ENCODE measurements at regions not wholly inside any gene's neighbourhood (a gene's known extent, or its start where the extent isn't known, plus 50 kb on each side); places are given as distances from the start of the nearest gene placed in this dataset.

DNA sequence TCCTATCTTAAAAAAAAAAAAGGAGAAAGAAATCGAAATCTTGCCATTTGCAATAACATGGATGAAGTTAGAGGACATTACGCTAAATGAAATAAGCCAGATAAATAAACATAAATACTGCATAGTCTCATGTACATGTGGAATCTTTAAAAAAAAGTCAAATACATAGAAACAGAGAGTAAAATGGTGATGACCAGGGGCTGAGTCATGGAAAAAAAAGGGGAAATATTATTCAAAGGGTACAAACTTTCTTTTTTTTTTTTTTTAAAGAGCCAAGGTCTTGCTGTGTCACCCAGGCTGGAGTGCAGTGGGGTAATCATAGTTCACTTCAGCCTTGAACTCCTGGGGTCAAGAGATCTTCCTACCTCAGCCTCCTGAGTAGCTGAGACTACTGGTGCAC is 310.1 kb downstream of the ZNF608 start:
- H3K27ac ChIP-seq (ENCODE audit: low read depth in 1 of 2, low read length in 2 of 2), result no peak overlapping the region
- no peaks in the 10 kb centered on the region for H3K27me3 ChIP-seq (ENCODE audit: control insufficient read depth in 4 of 4, insufficient read depth in 4 of 4, low read length in 3 of 4)
- H3K36me3 ChIP-seq (ENCODE audit: control insufficient read depth in 4 of 4, insufficient read depth in 3 of 4, low read depth in 1 of 4, low read length in 3 of 4), result no peaks in the 10 kb centered on the region
- no peak for TF ChIP-seq HNF4A (conservative IDR thresholded peaks at IDR 0.05)
- TF ChIP-seq, protein P1, sequence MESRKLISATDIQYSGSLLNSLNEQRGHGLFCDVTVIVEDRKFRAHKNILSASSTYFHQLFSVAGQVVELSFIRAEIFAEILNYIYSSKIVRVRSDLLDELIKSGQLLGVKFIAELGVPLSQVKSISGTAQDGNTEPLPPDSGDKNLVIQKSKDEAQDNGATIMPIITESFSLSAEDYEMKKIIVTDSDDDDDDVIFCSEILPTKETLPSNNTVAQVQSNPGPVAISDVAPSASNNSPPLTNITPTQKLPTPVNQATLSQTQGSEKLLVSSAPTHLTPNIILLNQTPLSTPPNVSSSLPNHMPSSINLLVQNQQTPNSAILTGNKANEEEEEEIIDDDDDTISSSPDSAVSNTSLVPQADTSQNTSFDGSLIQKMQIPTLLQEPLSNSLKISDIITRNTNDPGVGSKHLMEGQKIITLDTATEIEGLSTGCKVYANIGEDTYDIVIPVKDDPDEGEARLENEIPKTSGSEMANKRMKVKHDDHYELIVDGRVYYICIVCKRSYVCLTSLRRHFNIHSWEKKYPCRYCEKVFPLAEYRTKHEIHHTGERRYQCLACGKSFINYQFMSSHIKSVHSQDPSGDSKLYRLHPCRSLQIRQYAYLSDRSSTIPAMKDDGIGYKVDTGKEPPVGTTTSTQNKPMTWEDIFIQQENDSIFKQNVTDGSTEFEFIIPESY (IDR thresholded peaks at IDR 0.05), result no peak
- TF ChIP-seq, protein P2, sequence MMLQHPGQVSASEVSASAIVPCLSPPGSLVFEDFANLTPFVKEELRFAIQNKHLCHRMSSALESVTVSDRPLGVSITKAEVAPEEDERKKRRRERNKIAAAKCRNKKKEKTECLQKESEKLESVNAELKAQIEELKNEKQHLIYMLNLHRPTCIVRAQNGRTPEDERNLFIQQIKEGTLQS (IDR thresholded peaks at IDR 0.05), result no peak
- TF ChIP-seq, protein P3, sequence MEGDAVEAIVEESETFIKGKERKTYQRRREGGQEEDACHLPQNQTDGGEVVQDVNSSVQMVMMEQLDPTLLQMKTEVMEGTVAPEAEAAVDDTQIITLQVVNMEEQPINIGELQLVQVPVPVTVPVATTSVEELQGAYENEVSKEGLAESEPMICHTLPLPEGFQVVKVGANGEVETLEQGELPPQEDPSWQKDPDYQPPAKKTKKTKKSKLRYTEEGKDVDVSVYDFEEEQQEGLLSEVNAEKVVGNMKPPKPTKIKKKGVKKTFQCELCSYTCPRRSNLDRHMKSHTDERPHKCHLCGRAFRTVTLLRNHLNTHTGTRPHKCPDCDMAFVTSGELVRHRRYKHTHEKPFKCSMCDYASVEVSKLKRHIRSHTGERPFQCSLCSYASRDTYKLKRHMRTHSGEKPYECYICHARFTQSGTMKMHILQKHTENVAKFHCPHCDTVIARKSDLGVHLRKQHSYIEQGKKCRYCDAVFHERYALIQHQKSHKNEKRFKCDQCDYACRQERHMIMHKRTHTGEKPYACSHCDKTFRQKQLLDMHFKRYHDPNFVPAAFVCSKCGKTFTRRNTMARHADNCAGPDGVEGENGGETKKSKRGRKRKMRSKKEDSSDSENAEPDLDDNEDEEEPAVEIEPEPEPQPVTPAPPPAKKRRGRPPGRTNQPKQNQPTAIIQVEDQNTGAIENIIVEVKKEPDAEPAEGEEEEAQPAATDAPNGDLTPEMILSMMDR (IDR thresholded peaks at IDR 0.05; ENCODE audit: low read depth, low read length, missing input control), result no peak
- no peak for TF ChIP-seq RAD21 (IDR thresholded peaks at IDR 0.05)
- TF ChIP-seq TAF1 (conservative IDR thresholded peaks at IDR 0.05), result no peak
- TF ChIP-seq FOXA2 (IDR thresholded peaks at IDR 0.05), result no peak
- no peak for TF ChIP-seq JUND (IDR thresholded peaks at IDR 0.05)
- no peak for TF ChIP-seq SP1 (IDR thresholded peaks at IDR 0.05)
- TF ChIP-seq RXRA (IDR thresholded peaks at IDR 0.05), result no peak
- TF ChIP-seq GABPA (IDR thresholded peaks at IDR 0.05 in 1 of 2, conservative IDR thresholded peaks at IDR 0.05 in 1 of 2), result no peak
- no peak for TF ChIP-seq EGR1 (IDR thresholded peaks at IDR 0.05; ENCODE audit: low read depth in 2 of 2)
- no peak for TF ChIP-seq NR2F2 (IDR thresholded peaks at IDR 0.05)
- TF ChIP-seq HNF4G (IDR thresholded peaks at IDR 0.05), result no peak
- no peak for TF ChIP-seq YY1 (IDR thresholded peaks at IDR 0.05)
- TF ChIP-seq, protein P4, sequence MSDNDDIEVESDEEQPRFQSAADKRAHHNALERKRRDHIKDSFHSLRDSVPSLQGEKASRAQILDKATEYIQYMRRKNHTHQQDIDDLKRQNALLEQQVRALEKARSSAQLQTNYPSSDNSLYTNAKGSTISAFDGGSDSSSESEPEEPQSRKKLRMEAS (IDR thresholded peaks at IDR 0.05), result no peak
- TF ChIP-seq, protein P5, sequence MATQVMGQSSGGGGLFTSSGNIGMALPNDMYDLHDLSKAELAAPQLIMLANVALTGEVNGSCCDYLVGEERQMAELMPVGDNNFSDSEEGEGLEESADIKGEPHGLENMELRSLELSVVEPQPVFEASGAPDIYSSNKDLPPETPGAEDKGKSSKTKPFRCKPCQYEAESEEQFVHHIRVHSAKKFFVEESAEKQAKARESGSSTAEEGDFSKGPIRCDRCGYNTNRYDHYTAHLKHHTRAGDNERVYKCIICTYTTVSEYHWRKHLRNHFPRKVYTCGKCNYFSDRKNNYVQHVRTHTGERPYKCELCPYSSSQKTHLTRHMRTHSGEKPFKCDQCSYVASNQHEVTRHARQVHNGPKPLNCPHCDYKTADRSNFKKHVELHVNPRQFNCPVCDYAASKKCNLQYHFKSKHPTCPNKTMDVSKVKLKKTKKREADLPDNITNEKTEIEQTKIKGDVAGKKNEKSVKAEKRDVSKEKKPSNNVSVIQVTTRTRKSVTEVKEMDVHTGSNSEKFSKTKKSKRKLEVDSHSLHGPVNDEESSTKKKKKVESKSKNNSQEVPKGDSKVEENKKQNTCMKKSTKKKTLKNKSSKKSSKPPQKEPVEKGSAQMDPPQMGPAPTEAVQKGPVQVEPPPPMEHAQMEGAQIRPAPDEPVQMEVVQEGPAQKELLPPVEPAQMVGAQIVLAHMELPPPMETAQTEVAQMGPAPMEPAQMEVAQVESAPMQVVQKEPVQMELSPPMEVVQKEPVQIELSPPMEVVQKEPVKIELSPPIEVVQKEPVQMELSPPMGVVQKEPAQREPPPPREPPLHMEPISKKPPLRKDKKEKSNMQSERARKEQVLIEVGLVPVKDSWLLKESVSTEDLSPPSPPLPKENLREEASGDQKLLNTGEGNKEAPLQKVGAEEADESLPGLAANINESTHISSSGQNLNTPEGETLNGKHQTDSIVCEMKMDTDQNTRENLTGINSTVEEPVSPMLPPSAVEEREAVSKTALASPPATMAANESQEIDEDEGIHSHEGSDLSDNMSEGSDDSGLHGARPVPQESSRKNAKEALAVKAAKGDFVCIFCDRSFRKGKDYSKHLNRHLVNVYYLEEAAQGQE (IDR thresholded peaks at IDR 0.05), result no peak
- no peak for DNase-seq (ENCODE audit: low spot score)
- H3K9ac ChIP-seq (ENCODE audit: low read depth in 1 of 2, low read length in 2 of 2), result no peak overlapping the region
- no peaks in the 10 kb centered on the region for H3K4me1 ChIP-seq (ENCODE audit: control insufficient read depth in 4 of 4, insufficient read depth in 4 of 4, low read length in 3 of 4)
- WGBS, result 92% methylated on average over 2 of the region's 2 CpGs
- no peaks in the 10 kb centered on the region for H3K9me3 ChIP-seq (ENCODE audit: control insufficient read depth in 4 of 4, low read length in 3 of 4)
- no peak overlapping the region for H3K4me3 ChIP-seq (ENCODE audit: low read depth in 1 of 3, low read length in 3 of 3)

DNA sequence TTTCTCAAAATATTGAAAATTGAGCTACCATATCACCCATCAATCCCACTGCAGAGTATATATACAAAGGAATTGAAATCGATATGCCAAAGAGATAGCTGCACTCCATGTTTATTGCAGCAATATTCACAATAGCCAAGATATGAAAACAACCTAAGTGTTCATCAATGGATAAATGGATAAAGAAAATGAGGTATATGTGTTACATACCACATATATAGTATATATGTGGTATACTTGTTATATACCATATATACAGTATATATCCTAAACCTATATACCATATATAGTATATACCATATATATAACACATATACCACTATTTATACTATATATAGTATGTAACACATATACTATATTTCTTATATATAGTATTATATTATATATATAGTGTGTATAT is 313.3 kb downstream of the ZNF608 start:
- no peak overlapping the region for H3K9ac ChIP-seq (ENCODE audit: low read depth in 1 of 2, low read length in 2 of 2)
- WGBS, result 96% methylated on average over 1 of the region's 1 CpG
- no peaks in the 10 kb centered on the region for H3K36me3 ChIP-seq (ENCODE audit: control insufficient read depth in 4 of 4, insufficient read depth in 3 of 4, low read depth in 1 of 4, low read length in 3 of 4)
- H3K9me3 ChIP-seq (ENCODE audit: control insufficient read depth in 4 of 4, low read length in 3 of 4), result no peaks in the 10 kb centered on the region
- no peaks in the 10 kb centered on the region for H3K27me3 ChIP-seq (ENCODE audit: control insufficient read depth in 4 of 4, insufficient read depth in 4 of 4, low read length in 3 of 4)
- DNase-seq (ENCODE audit: low spot score), result no peak
- H3K4me1 ChIP-seq (ENCODE audit: control insufficient read depth in 4 of 4, insufficient read depth in 4 of 4, low read length in 3 of 4), result no peaks in the 10 kb centered on the region
- no peak overlapping the region for H3K4me3 ChIP-seq (ENCODE audit: low read depth in 1 of 3, low read length in 3 of 3)
- H3K27ac ChIP-seq (ENCODE audit: low read depth in 1 of 2, low read length in 2 of 2), result no peak overlapping the region
- TF ChIP-seq RAD21 (IDR thresholded peaks at IDR 0.05) (no peak), EGR1 (IDR thresholded peaks at IDR 0.05; ENCODE audit: low read depth in 2 of 2) (no peak), FOXA2 (IDR thresholded peaks at IDR 0.05) (no peak), SP1 (IDR thresholded peaks at IDR 0.05) (no peak), HNF4A (conservative IDR thresholded peaks at IDR 0.05) (no peak), NR2F2 (IDR thresholded peaks at IDR 0.05) (no peak), TAF1 (conservative IDR thresholded peaks at IDR 0.05) (no peak), FOXA1 (IDR thresholded peaks at IDR 0.05) (no peak), HNF4G (IDR thresholded peaks at IDR 0.05) (no peak), GABPA (IDR thresholded peaks at IDR 0.05 in 1 of 2, conservative IDR thresholded peaks at IDR 0.05 in 1 of 2) (no peak)
- TF ChIP-seq, protein P4 (IDR thresholded peaks at IDR 0.05), result no peak
- TF ChIP-seq, protein P3 (IDR thresholded peaks at IDR 0.05; ENCODE audit: low read depth, low read length, missing input control), result no peak
